Astrocyte (in vitro differentiated cells and primary cell): ENCODE measurements at regions not wholly inside any gene's neighbourhood (a gene's known extent, or its start where the extent isn't known, plus 50 kb on each side); places are given as distances from the start of the nearest gene placed in this dataset.
A peak's percentile ranks its signal among the peaks of the same experiment; 100 is the strongest.

Experiments
- DNase-seq: peaks from one replicate; pipeline ENCODE4 v3.0.0-alpha.2; 2010; ENCODE audit warnings: low read depth
- FAIRE-seq: peaks from 2 replicates; lab custom pipeline; 2011; peaks lifted over from hg19 to GRCh38; lab: Jason Lieb, UNC
- H2AFZ ChIP-seq: 2 replicates; pipeline ENCODE4 v1.6.0; 2012; ENCODE audit warnings: low read depth, low read length, inconsistent platforms
- H3K27ac ChIP-seq: 2 replicates; pipeline ENCODE4 v1.5.1; 2011; ENCODE audit warnings: low read depth, low read length, inconsistent platforms
- H3K27me3 ChIP-seq: 2 replicates; pipeline ENCODE4 v1.6.0; 2011; ENCODE audit warnings: low read length, inconsistent platforms; ENCODE audit not compliant: insufficient read depth
- H3K36me3 ChIP-seq: 2 replicates; pipeline ENCODE4 v1.5.1; 2011; ENCODE audit warnings: low read length, inconsistent platforms; ENCODE audit not compliant: insufficient read depth
- H3K4me1 ChIP-seq: 2 replicates; pipeline ENCODE4 v1.5.1; 2011; ENCODE audit warnings: low read length, inconsistent platforms; ENCODE audit not compliant: insufficient read depth
- H3K4me2 ChIP-seq: 2 replicates; pipeline ENCODE4 v1.6.0; 2012; ENCODE audit warnings: low read length, inconsistent platforms
- H3K4me3 ChIP-seq: 2 replicates; pipeline ENCODE4 v1.5.1; 2011; ENCODE audit warnings: low read depth, mild to moderate bottlenecking, low read length, inconsistent platforms; ENCODE audit not compliant: insufficient read depth
- H3K79me2 ChIP-seq: 2 replicates; pipeline ENCODE4 v1.6.0; 2012; ENCODE audit warnings: mild to moderate bottlenecking, low read length, inconsistent platforms; ENCODE audit not compliant: insufficient read depth
- H3K9ac ChIP-seq: 2 replicates; pipeline ENCODE4 v1.6.0; 2012; ENCODE audit warnings: mild to moderate bottlenecking, low read length, inconsistent platforms
- H3K9me3 ChIP-seq: 2 replicates; pipeline ENCODE4 v1.5.1; 2012; ENCODE audit warnings: low read depth, mild to moderate bottlenecking, low read length, inconsistent platforms; ENCODE audit not compliant: insufficient read depth
- H4K20me1 ChIP-seq: 2 replicates; pipeline ENCODE4 v1.6.0; 2012; ENCODE audit warnings: low read length, inconsistent platforms; ENCODE audit not compliant: insufficient read depth
- H3K27ac Mint-ChIP-seq: one replicate; pipeline ENCODE4 v1.8.0; 2021; ENCODE audit warnings: mild to moderate bottlenecking, mixed read lengths; ENCODE audit not compliant: unreplicated experiment
- H3K27me3 Mint-ChIP-seq: one replicate; pipeline ENCODE4 v1.8.0; 2021; ENCODE audit warnings: low read depth, mixed read lengths; ENCODE audit not compliant: unreplicated experiment
- H3K36me3 Mint-ChIP-seq: one replicate; pipeline ENCODE4 v1.8.0; 2021; ENCODE audit warnings: low read depth, mixed read lengths; ENCODE audit not compliant: unreplicated experiment
- H3K4me1 Mint-ChIP-seq: one replicate; pipeline ENCODE4 v1.8.0; 2021; ENCODE audit warnings: low read depth, mixed read lengths; ENCODE audit not compliant: unreplicated experiment
- H3K4me3 Mint-ChIP-seq: one replicate; pipeline ENCODE4 v1.8.0; 2021; ENCODE audit warnings: mild to moderate bottlenecking, moderate library complexity, mixed read lengths; ENCODE audit not compliant: unreplicated experiment
- H3K9me3 Mint-ChIP-seq: one replicate; pipeline ENCODE4 v1.8.0; 2021; ENCODE audit warnings: mild to moderate bottlenecking, mixed read lengths; ENCODE audit not compliant: unreplicated experiment
- CTCF ChIP-seq: IDR thresholded peaks from 2 replicates; pipeline ENCODE4 v1.5.1; 2011; ENCODE audit warnings: low read depth, mild to moderate bottlenecking, inconsistent platforms, low read length, moderate library complexity; ENCODE audit not compliant: insufficient read depth
- EZH2 ChIP-seq: IDR thresholded peaks from 2 replicates; pipeline ENCODE4 v1.6.1; 2012; ENCODE audit warnings: mild to moderate bottlenecking, low read length, inconsistent platforms; ENCODE audit not compliant: insufficient read depth

GRCh38 chr4:54543088-54543795 is 114.5 kb upstream of the KIT start:
- peaks cover 39% of the 10 kb centered on the region for H3K4me1 Mint-ChIP-seq
- peak overlapping the region; percentile 90 for H3K27ac Mint-ChIP-seq
- Histone ChIP-seq H2AFZ (no peak overlapping the region), H3K9me3 (no peaks in the 10 kb centered on the region), H3K4me3 (no peak overlapping the region), H3K4me2 (no peak overlapping the region), H3K4me1 (peaks cover 38% of the 10 kb centered on the region), H3K36me3 (no peaks in the 10 kb centered on the region), H3K27ac (peak overlapping the region; percentile 84), H3K27me3 (no peaks in the 10 kb centered on the region), H4K20me1 (no peaks in the 10 kb centered on the region), H3K9ac (peak overlapping the region; percentile 21), H3K79me2 (no peaks in the 10 kb centered on the region)
- no peaks in the 10 kb centered on the region for H3K36me3 Mint-ChIP-seq
- peaks cover 1% of the 10 kb centered on the region for H3K9me3 Mint-ChIP-seq
- H3K27me3 Mint-ChIP-seq = peaks cover 1% of the 10 kb centered on the region
- FAIRE-seq (peak; percentile 96), DNase-seq (peak; percentile 86)
- TF ChIP-seq CTCF (no peak), EZH2 (no peak)
- H3K4me3 Mint-ChIP-seq = no peak overlapping the region

GRCh38 chr4:54545663-54546424 is 111.9 kb upstream of the KIT start:
- no peaks in the 10 kb centered on the region for H3K27me3 ChIP-seq
- H3K9me3 ChIP-seq = no peaks in the 10 kb centered on the region
- no peak overlapping the region for H3K9ac ChIP-seq
- no peak overlapping the region for H3K27ac ChIP-seq
- no peaks in the 10 kb centered on the region for H3K9me3 Mint-ChIP-seq
- H4K20me1 ChIP-seq = no peaks in the 10 kb centered on the region
- H3K4me3 ChIP-seq = no peak overlapping the region
- H3K27ac Mint-ChIP-seq = no peak overlapping the region
- H3K4me1 ChIP-seq = peaks cover 32% of the 10 kb centered on the region
- no peaks in the 10 kb centered on the region for H3K79me2 ChIP-seq
- TF ChIP-seq CTCF (no peak), EZH2 (no peak)
- H3K36me3 ChIP-seq = no peaks in the 10 kb centered on the region
- peaks cover 34% of the 10 kb centered on the region for H3K4me1 Mint-ChIP-seq
- no peak overlapping the region for H3K4me2 ChIP-seq
- no peak for DNase-seq
- no peaks in the 10 kb centered on the region for H3K36me3 Mint-ChIP-seq
- H3K4me3 Mint-ChIP-seq = no peak overlapping the region
- peaks cover 13% of the 10 kb centered on the region for H3K27me3 Mint-ChIP-seq
- H2AFZ ChIP-seq = no peak overlapping the region
- no peak for FAIRE-seq
